Progenitor cell of endocrine pancreas (in vitro differentiated cells): ENCODE measurements at regions not wholly inside any gene's neighbourhood (a gene's known extent, or its start where the extent isn't known, plus 50 kb on each side); places are given as distances from the start of the nearest gene placed in this dataset.

Experiments
- DNase-seq: peaks from one replicate; pipeline ENCODE4 v3.0.0; 2021; ENCODE audit warnings: low spot score; ENCODE audit not compliant: unreplicated experiment
- H3K27ac Mint-ChIP-seq: 2 replicates; pipeline ENCODE4 v1.8.0; 2021; ENCODE audit warnings: mild to moderate bottlenecking, moderate library complexity, mixed read lengths
- H3K27me3 Mint-ChIP-seq: 2 replicates; pipeline ENCODE4 v1.8.0; 2021; ENCODE audit warnings: mixed read lengths
- H3K36me3 Mint-ChIP-seq: 2 replicates; pipeline ENCODE4 v1.8.0; 2022; ENCODE audit warnings: mixed read lengths; ENCODE audit not compliant: insufficient read depth
- H3K4me1 Mint-ChIP-seq: 2 replicates; pipeline ENCODE4 v1.8.0; 2021; ENCODE audit warnings: low read depth, mixed read lengths
- H3K4me3 Mint-ChIP-seq: 2 replicates; pipeline ENCODE4 v1.8.0; 2021; ENCODE audit warnings: low read depth, mild to moderate bottlenecking, moderate library complexity, mixed read lengths
- H3K9me3 Mint-ChIP-seq: 2 replicates; pipeline ENCODE4 v1.8.0; 2021; ENCODE audit warnings: low read depth, mixed read lengths
- TF ChIP-seq, protein P1 (sequence below): fragments of 200-600 bp; sonication (generic); IDR thresholded peaks from one replicate; pipeline ENCODE4 v1.5.0; 2021; ENCODE audit warnings: antibody characterized with exemption, mild to moderate bottlenecking; ENCODE audit not compliant: unreplicated experiment

- Mint-ChIP-seq H3K4me1 (no peaks in the 10 kb centered on the region), H3K9me3 (no peaks in the 10 kb centered on the region), H3K36me3 (no peaks in the 10 kb centered on the region)
Measured at GRCh38 chr2:40874380-40874779, 422.5 kb upstream of the SLC8A1 start.

DNA sequence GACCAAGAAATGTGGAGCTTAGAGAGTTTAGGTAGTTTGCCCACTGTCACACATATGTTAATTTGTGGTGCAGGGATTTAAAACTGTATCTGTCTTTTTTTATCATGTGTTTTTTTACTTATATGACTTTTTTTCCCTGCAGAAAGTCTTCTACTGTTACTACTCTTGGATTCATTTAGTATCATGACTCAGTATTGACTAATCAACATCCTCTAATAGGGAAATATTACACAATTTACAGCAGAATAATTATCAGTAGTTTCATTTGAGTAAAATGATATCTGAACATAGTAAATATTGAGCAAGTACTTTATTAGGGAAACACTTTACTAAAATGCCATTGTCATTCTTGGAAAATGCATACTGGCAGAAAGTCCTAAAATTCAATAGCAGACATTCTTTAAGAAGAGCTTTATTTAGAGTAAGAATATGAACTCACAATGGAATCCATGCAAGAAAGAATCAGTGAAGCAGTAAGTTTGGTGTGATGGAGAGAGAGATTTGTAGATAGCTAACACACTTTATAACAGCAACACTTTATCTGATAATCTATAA, 425.9 kb upstream of the SLC8A1 start:
- no peaks in the 10 kb centered on the region for H3K27me3 Mint-ChIP-seq
- no peaks in the 10 kb centered on the region for H3K36me3 Mint-ChIP-seq
- H3K27ac Mint-ChIP-seq, result no peak overlapping the region
- no peaks in the 10 kb centered on the region for H3K4me1 Mint-ChIP-seq
- no peak overlapping the region for H3K4me3 Mint-ChIP-seq
- no peaks in the 10 kb centered on the region for H3K9me3 Mint-ChIP-seq
- TF ChIP-seq, protein P1, sequence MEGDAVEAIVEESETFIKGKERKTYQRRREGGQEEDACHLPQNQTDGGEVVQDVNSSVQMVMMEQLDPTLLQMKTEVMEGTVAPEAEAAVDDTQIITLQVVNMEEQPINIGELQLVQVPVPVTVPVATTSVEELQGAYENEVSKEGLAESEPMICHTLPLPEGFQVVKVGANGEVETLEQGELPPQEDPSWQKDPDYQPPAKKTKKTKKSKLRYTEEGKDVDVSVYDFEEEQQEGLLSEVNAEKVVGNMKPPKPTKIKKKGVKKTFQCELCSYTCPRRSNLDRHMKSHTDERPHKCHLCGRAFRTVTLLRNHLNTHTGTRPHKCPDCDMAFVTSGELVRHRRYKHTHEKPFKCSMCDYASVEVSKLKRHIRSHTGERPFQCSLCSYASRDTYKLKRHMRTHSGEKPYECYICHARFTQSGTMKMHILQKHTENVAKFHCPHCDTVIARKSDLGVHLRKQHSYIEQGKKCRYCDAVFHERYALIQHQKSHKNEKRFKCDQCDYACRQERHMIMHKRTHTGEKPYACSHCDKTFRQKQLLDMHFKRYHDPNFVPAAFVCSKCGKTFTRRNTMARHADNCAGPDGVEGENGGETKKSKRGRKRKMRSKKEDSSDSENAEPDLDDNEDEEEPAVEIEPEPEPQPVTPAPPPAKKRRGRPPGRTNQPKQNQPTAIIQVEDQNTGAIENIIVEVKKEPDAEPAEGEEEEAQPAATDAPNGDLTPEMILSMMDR, result no peak
- no peak for DNase-seq

More at GRCh38 chr2:40874380-40874779, 422.5 kb upstream of the SLC8A1 start:
- Mint-ChIP-seq H3K4me3 (no peak overlapping the region), H3K27me3 (no peaks in the 10 kb centered on the region), H3K27ac (no peak overlapping the region)
- TF ChIP-seq, protein P1, result no peak
- DNase-seq, result no peak

GRCh38 chr2:40879305-40879704, 427.4 kb upstream of the SLC8A1 start:
- TF ChIP-seq, protein P1, result no peak
- no peak for DNase-seq
- H3K27ac Mint-ChIP-seq, result no peak overlapping the region
- H3K4me3 Mint-ChIP-seq, result no peak overlapping the region
- H3K4me1 Mint-ChIP-seq, result no peaks in the 10 kb centered on the region
- H3K27me3 Mint-ChIP-seq, result no peaks in the 10 kb centered on the region
- no peaks in the 10 kb centered on the region for H3K36me3 Mint-ChIP-seq
- H3K9me3 Mint-ChIP-seq, result no peaks in the 10 kb centered on the region

DNA sequence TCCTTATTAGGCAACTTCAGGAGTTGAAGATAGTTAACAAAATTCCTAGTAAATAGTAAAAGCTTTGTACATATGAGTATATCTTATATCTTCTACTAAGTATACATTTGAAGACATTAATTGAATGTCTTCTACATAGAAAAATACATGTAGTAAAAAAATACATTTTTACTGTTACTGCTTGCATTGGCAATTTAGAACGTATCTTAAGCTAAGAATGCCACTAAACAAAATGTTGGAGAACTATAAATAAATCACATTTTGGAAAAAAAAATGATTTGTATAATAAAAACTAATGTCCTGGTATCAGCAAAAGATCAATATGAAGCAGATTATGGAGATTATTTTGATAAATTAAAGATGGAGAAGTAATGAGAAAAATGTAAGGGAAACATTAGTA, 434.2 kb upstream of the SLC8A1 start:
- Mint-ChIP-seq H3K36me3 (no peaks in the 10 kb centered on the region), H3K4me1 (no peaks in the 10 kb centered on the region), H3K27me3 (no peaks in the 10 kb centered on the region), H3K4me3 (no peak overlapping the region), H3K27ac (no peak overlapping the region), H3K9me3 (peaks cover 13% of the 10 kb centered on the region)
- TF ChIP-seq, protein P1, result no peak
- no peak for DNase-seq

DNA sequence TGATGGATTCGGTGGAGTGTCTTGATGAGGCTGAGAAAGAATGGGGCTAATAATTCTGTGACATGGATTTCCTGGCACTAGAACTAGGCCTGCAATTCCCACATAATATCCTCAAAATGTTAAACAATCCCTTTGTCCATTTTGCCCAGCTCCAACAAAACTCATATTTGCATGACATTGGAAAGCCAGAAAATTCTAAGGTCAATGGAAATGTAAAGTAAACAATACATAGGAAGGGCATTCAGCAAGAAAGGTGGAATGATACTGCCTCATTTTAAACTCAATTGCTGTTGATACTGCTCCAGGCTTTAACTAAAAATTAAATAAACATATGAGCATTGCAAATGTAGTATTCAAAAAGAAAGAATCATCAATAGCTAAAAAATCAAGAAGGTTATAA, 434.8 kb upstream of the SLC8A1 start:
- Mint-ChIP-seq H3K27me3 (no peaks in the 10 kb centered on the region), H3K36me3 (no peaks in the 10 kb centered on the region), H3K4me1 (no peaks in the 10 kb centered on the region), H3K27ac (no peak overlapping the region), H3K4me3 (no peak overlapping the region), H3K9me3 (peaks cover 13% of the 10 kb centered on the region)
- TF ChIP-seq, protein P1, result no peak
- DNase-seq, result no peak
